ENCODE measurements at regions not wholly inside any gene's neighbourhood (a gene's known extent, or its start where the extent isn't known, plus 50 kb on each side); places are given as distances from the start of the nearest gene placed in this dataset.

DNA sequence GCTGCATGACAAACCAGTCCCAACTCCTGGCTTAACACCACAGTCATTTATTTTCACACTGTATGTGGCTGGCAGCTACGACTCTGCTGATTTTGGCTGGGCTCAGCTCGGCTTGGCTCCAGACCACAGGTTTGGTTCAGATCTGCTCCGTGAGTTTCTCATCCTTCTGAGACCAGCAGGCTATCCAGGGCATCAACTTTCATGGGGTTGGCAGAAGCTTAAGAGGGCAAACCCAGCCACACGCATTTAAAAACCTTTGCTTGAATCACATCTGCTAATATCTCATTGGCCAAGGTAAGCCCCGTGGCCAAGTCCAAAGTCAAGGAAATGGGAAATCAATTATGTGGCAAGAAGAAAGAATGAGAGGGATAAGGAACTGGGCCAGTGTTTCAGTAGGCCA is 574.2 kb downstream of the MATN1 start:
- no peak for ATAC-seq (ENCODE audit: low read depth)
- Mint-ChIP-seq H3K9me3 (peaks cover 7% of the 10 kb centered on the region), H3K4me1 (no peaks in the 10 kb centered on the region), H3K36me3 (no peaks in the 10 kb centered on the region), H3K27me3 (peaks cover 13% of the 10 kb centered on the region), H3K4me3 (no peak overlapping the region), H3K27ac (no peak overlapping the region)
- DNase-seq (ENCODE audit: low spot score in 2 of 2), result no peak

DNA sequence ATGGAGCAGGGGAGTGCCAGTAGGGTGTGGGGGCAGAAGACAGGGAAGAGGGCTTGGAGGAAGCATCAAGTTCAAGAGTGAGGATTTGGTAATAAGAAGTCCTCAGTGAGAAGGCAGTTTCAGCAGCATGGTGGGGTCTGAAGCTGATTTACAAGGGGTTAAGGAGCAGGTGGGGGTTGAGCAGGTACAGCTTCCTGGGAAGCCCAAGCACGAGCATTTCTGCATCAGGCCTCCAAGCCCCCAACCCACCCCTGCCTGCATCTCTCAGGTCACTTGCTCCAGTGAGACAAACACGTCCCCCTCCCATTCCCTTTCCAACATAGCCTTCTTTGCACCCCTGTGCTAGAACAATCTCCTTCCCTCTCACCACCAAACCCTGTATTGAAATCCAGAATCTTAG is 574.7 kb downstream of the MATN1 start:
- no peak overlapping the region for H3K27ac Mint-ChIP-seq
- H3K36me3 Mint-ChIP-seq, result no peaks in the 10 kb centered on the region
- no peak for ATAC-seq (ENCODE audit: low read depth)
- H3K4me1 Mint-ChIP-seq, result no peaks in the 10 kb centered on the region
- no peak for DNase-seq (ENCODE audit: low spot score in 2 of 2)
- peaks cover 8% of the 10 kb centered on the region for H3K9me3 Mint-ChIP-seq
- peaks cover 15% of the 10 kb centered on the region for H3K27me3 Mint-ChIP-seq
- H3K4me3 Mint-ChIP-seq, result no peak overlapping the region

- H3K27ac Mint-ChIP-seq, result no peak overlapping the region
- ATAC-seq (ENCODE audit: low read depth) (no peak), DNase-seq (ENCODE audit: low spot score in 2 of 2) (no peak)
- no peaks in the 10 kb centered on the region for H3K36me3 Mint-ChIP-seq
- peaks cover 6% of the 10 kb centered on the region for H3K9me3 Mint-ChIP-seq
- no peak overlapping the region for H3K4me3 Mint-ChIP-seq
- no peaks in the 10 kb centered on the region for H3K4me1 Mint-ChIP-seq
- H3K27me3 Mint-ChIP-seq, result peaks cover 15% of the 10 kb centered on the region
These were observed 576.2 kb downstream of the MATN1 start for GRCh38 chr1:30147188-30147587.

DNA sequence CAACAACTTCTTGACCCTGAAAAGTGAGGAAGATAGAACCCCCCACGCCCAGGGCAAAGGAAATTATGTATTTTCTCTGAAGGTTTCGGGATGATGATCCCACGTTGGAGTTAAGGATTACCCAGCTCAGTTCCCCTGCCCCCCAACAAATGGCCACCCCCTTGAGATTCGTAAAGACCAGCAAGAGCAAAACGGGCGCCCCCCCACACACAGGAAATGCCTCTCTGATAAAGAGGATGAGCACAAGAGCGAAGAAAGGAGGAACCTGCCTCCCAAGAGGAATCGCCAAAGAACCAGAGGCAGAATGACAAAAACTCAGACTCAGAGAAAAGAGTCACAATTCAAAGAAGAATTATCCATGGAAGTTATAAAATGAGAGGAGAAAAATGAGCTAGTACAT is 576.9 kb downstream of the MATN1 start:
- H3K36me3 Mint-ChIP-seq, result no peaks in the 10 kb centered on the region
- ATAC-seq (ENCODE audit: low read depth) (no peak), DNase-seq (ENCODE audit: low spot score in 2 of 2) (no peak)
- no peak overlapping the region for H3K4me3 Mint-ChIP-seq
- no peak overlapping the region for H3K27ac Mint-ChIP-seq
- H3K4me1 Mint-ChIP-seq, result no peaks in the 10 kb centered on the region
- H3K9me3 Mint-ChIP-seq, result peaks cover 4% of the 10 kb centered on the region
- H3K27me3 Mint-ChIP-seq, result peaks cover 15% of the 10 kb centered on the region

DNA sequence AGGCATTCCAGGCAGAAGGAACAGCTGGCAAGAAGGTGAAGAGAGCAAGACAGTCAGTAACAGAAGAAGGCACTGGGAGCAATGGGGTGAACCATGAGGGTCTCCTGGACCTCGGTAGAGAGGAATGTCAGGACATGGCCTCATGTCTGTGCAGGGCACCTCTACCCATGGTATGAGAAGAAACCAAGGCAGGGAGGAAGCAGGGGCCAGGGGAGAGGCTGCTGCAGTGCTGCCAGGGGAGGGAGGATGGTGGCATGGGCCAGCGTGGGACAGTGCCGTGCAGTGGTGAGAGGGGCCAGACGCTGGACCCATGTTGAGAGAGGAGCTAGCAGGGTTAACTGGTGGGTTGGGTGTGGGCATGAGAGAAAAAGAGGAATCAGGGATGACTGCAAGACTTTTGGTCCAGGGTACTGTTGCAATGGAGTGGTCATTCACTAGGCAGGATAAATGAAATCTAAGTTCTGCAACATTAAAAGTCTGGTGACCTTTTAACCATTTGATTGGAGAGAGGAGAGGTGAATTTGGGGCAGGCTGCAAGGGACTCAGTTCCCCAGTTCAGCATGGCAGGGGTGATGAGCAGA is 577.6 kb downstream of the MATN1 start:
- Mint-ChIP-seq H3K4me1 (no peaks in the 10 kb centered on the region), H3K27me3 (peaks cover 15% of the 10 kb centered on the region), H3K36me3 (no peaks in the 10 kb centered on the region), H3K27ac (no peak overlapping the region), H3K9me3 (peaks cover 2% of the 10 kb centered on the region), H3K4me3 (no peak overlapping the region)
- no peak for ATAC-seq (ENCODE audit: low read depth)
- no peak for DNase-seq (ENCODE audit: low spot score in 2 of 2)

- Mint-ChIP-seq H3K4me3 (no peak overlapping the region), H3K9me3 (peaks cover 2% of the 10 kb centered on the region), H3K27ac (no peak overlapping the region), H3K27me3 (peaks cover 15% of the 10 kb centered on the region), H3K36me3 (no peaks in the 10 kb centered on the region), H3K4me1 (no peaks in the 10 kb centered on the region)
- ATAC-seq (ENCODE audit: low read depth) (no peak), DNase-seq (ENCODE audit: low spot score in 2 of 2) (no peak)
These were observed 578.6 kb downstream of the MATN1 start for GRCh38 chr1:30144831-30145230.

GRCh38 chr1:30143517-30143916 is 579.9 kb downstream of the MATN1 start:
- H3K36me3 Mint-ChIP-seq, result no peaks in the 10 kb centered on the region
- no peak overlapping the region for H3K4me3 Mint-ChIP-seq
- peaks cover 2% of the 10 kb centered on the region for H3K9me3 Mint-ChIP-seq
- H3K27ac Mint-ChIP-seq, result no peak overlapping the region
- no peaks in the 10 kb centered on the region for H3K4me1 Mint-ChIP-seq
- no peak for DNase-seq (ENCODE audit: low spot score in 2 of 2)
- H3K27me3 Mint-ChIP-seq, result peaks cover 15% of the 10 kb centered on the region
- ATAC-seq (ENCODE audit: low read depth), result no peak

GRCh38 chr1:30140566-30140965 is 582.8 kb downstream of the MATN1 start:
- Mint-ChIP-seq H3K4me1 (no peaks in the 10 kb centered on the region), H3K36me3 (no peaks in the 10 kb centered on the region), H3K4me3 (no peak overlapping the region), H3K27me3 (peaks cover 6% of the 10 kb centered on the region), H3K27ac (no peak overlapping the region), H3K9me3 (peaks cover 2% of the 10 kb centered on the region)
- DNase-seq (ENCODE audit: low spot score in 2 of 2) (no peak), ATAC-seq (ENCODE audit: low read depth) (no peak)

DNA sequence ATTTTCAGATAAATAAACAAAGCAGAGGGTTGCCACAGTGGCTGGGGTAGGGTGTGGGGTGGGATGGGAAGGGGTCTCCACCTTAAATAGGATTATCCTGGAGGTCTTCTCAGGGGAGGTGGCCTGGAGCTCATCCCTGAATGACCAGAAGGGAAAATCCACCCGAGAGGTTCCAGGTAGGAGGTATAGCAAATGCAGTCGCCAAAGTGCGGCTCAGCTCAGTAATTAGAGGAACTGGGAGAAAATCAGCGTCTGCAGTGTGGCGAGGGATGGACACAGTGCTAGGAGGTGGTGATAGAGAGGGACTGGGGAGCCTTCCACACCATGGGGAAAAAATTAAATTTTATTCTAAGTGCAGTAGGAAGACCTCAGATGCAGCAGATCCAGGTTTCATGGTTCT is 584.5 kb downstream of the MATN1 start:
- Mint-ChIP-seq H3K4me3 (no peak overlapping the region), H3K27ac (no peak overlapping the region), H3K27me3 (peaks cover 1% of the 10 kb centered on the region), H3K4me1 (no peaks in the 10 kb centered on the region), H3K36me3 (no peaks in the 10 kb centered on the region), H3K9me3 (no peaks in the 10 kb centered on the region)
- ATAC-seq (ENCODE audit: low read depth) (no peak), DNase-seq (ENCODE audit: low spot score in 2 of 2) (no peak)

- no peaks in the 10 kb centered on the region for H3K4me1 Mint-ChIP-seq
- no peak overlapping the region for H3K27ac Mint-ChIP-seq
- ATAC-seq (ENCODE audit: low read depth) (no peak), DNase-seq (ENCODE audit: low spot score in 2 of 2) (no peak)
- no peaks in the 10 kb centered on the region for H3K9me3 Mint-ChIP-seq
- H3K4me3 Mint-ChIP-seq, result no peak overlapping the region
- no peaks in the 10 kb centered on the region for H3K36me3 Mint-ChIP-seq
- peaks cover 1% of the 10 kb centered on the region for H3K27me3 Mint-ChIP-seq
These were observed 586.4 kb downstream of the MATN1 start for GRCh38 chr1:30137001-30137400.

- H3K4me3 Mint-ChIP-seq, result no peak overlapping the region
- no peaks in the 10 kb centered on the region for H3K36me3 Mint-ChIP-seq
- peaks cover 2% of the 10 kb centered on the region for H3K27me3 Mint-ChIP-seq
- H3K9me3 Mint-ChIP-seq, result no peaks in the 10 kb centered on the region
- ATAC-seq (ENCODE audit: low read depth) (no peak), DNase-seq (ENCODE audit: low spot score in 2 of 2) (no peak)
- no peaks in the 10 kb centered on the region for H3K4me1 Mint-ChIP-seq
- no peak overlapping the region for H3K27ac Mint-ChIP-seq
These were observed 587.7 kb downstream of the MATN1 start for GRCh38 chr1:30135698-30136097.

GRCh38 chr1:30134466-30135217 is 588.7 kb downstream of the MATN1 start:
- no peak for DNase-seq (ENCODE audit: low spot score in 2 of 2)
- H3K27ac Mint-ChIP-seq, result no peak overlapping the region
- H3K9me3 Mint-ChIP-seq, result no peaks in the 10 kb centered on the region
- no peaks in the 10 kb centered on the region for H3K36me3 Mint-ChIP-seq
- H3K4me1 Mint-ChIP-seq, result no peaks in the 10 kb centered on the region
- no peak for ATAC-seq (ENCODE audit: low read depth)
- peaks cover 5% of the 10 kb centered on the region for H3K27me3 Mint-ChIP-seq
- H3K4me3 Mint-ChIP-seq, result no peak overlapping the region

GRCh38 chr1:30133414-30134055 is 589.9 kb downstream of the MATN1 start:
- Mint-ChIP-seq H3K27me3 (peaks cover 5% of the 10 kb centered on the region), H3K4me1 (no peaks in the 10 kb centered on the region), H3K36me3 (no peaks in the 10 kb centered on the region)

DNA sequence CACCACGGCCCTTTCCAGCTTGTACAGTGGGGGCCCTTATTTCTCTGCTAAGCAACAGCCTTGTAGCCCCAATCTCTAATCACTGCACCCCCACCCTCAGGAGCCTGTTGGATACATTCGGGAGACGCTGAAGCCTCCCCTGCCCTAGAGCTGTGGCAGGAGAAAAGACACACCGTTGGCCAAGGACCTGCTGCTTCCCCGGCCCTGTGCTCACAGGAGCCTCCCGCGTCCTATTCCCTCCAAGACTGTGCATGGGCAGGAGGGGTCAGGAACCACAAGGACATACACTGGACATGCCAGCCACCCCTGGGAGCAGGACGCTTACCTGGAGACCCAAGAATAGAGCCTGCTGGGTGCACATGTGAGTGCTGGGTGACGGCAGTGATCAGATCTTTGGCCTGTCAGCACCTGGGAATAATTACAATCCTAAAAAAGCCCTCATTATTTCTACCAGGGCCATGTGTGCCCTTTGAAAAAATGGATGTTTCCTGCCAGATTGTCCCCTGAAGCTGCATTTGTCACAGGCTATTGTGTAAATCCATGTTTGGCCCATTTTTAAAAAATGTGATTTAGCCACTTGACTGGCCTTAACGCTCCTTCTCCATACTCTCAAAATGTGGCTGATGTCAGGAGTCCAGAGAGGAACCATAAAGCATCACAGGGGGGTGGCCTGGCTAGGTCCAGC is 590.6 kb downstream of the MATN1 start:
- Mint-ChIP-seq H3K36me3 (no peaks in the 10 kb centered on the region), H3K4me3 (no peak overlapping the region), H3K27me3 (peaks cover 5% of the 10 kb centered on the region), H3K27ac (no peak overlapping the region), H3K4me1 (no peaks in the 10 kb centered on the region), H3K9me3 (no peaks in the 10 kb centered on the region)
- DNase-seq (ENCODE audit: low spot score in 2 of 2), result no peak
- no peak for ATAC-seq (ENCODE audit: low read depth)

More at GRCh38 chr1:30133414-30134055, 589.9 kb downstream of the MATN1 start:
- no peak for DNase-seq (ENCODE audit: low spot score in 2 of 2)
- no peak for ATAC-seq (ENCODE audit: low read depth)
- Mint-ChIP-seq H3K4me3 (no peak overlapping the region), H3K9me3 (no peaks in the 10 kb centered on the region), H3K27ac (no peak overlapping the region)

Measured in memory B cell (primary cell).